Neural crest cell (in vitro differentiated cells): ENCODE measurements at regions not wholly inside any gene's neighbourhood (a gene's known extent, or its start where the extent isn't known, plus 50 kb on each side); places are given as distances from the start of the nearest gene placed in this dataset.
"Not testable (repeated sequence)": the region's sequence is repeated elsewhere in the genome, so short reads cannot be mapped to it uniquely, and the experiment has no call there.

ENCODE experiments used
- DNase-seq: peaks from one replicate; pipeline ENCODE4 v3.0.0; 2021; ENCODE audit warnings: low read depth, mixed read lengths, low spot score
- H3K27ac Mint-ChIP-seq: one replicate; pipeline ENCODE4 v1.8.0; 2021; ENCODE audit warnings: mild to moderate bottlenecking, mixed read lengths; ENCODE audit not compliant: unreplicated experiment
- H3K27me3 Mint-ChIP-seq: 2 replicates; pipeline ENCODE4 v1.8.0; 2021; ENCODE audit warnings: low read depth, mild to moderate bottlenecking, mixed read lengths
- H3K36me3 Mint-ChIP-seq: 2 replicates; pipeline ENCODE4 v1.8.0; 2021; ENCODE audit warnings: low read depth, mild to moderate bottlenecking, mixed read lengths
- H3K4me1 Mint-ChIP-seq: 2 replicates; pipeline ENCODE4 v1.8.0; 2021; ENCODE audit warnings: mixed read lengths
- H3K4me3 Mint-ChIP-seq: one replicate; pipeline ENCODE4 v1.8.0; 2021; ENCODE audit warnings: mild to moderate bottlenecking, mixed read lengths
- H3K9me3 Mint-ChIP-seq: 2 replicates; pipeline ENCODE4 v1.8.0; 2021; ENCODE audit warnings: mixed read lengths
- TF ChIP-seq, protein P1 (sequence below): fragments of 200-600 bp; sonication (generic); conservative IDR thresholded peaks from 2 replicates; pipeline ENCODE4 v1.5.0; 2021; ENCODE audit warnings: antibody characterized with exemption, mild to moderate bottlenecking

DNA sequence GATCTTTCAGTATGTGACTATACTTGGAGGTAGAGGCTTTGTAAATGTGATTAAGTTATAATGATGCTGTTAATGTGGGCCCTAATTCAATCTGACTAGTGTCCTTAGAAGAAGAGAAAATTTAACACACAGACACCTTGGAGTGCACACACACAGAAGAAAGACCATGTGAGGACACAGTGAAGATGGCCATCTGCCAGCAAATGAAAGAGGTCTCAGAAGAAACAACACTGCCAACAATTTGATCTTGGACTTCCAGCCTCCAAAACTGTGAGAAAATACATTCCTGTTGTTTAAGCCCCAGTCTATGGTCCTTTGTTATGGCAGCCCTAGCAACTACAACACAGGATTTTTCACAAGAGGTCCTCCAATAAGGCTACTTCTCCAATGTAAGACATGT, 120.9 kb upstream of the ABCB5 start:
- Mint-ChIP-seq H3K4me1 (no peaks in the 10 kb centered on the region), H3K9me3 (peaks cover 22% of the 10 kb centered on the region), H3K4me3 (no peak overlapping the region), H3K27ac (no peak overlapping the region), H3K27me3 (no peaks in the 10 kb centered on the region), H3K36me3 (peaks cover 12% of the 10 kb centered on the region)
- no peak for DNase-seq
- TF ChIP-seq, protein P1, sequence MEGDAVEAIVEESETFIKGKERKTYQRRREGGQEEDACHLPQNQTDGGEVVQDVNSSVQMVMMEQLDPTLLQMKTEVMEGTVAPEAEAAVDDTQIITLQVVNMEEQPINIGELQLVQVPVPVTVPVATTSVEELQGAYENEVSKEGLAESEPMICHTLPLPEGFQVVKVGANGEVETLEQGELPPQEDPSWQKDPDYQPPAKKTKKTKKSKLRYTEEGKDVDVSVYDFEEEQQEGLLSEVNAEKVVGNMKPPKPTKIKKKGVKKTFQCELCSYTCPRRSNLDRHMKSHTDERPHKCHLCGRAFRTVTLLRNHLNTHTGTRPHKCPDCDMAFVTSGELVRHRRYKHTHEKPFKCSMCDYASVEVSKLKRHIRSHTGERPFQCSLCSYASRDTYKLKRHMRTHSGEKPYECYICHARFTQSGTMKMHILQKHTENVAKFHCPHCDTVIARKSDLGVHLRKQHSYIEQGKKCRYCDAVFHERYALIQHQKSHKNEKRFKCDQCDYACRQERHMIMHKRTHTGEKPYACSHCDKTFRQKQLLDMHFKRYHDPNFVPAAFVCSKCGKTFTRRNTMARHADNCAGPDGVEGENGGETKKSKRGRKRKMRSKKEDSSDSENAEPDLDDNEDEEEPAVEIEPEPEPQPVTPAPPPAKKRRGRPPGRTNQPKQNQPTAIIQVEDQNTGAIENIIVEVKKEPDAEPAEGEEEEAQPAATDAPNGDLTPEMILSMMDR, result no peak

DNA sequence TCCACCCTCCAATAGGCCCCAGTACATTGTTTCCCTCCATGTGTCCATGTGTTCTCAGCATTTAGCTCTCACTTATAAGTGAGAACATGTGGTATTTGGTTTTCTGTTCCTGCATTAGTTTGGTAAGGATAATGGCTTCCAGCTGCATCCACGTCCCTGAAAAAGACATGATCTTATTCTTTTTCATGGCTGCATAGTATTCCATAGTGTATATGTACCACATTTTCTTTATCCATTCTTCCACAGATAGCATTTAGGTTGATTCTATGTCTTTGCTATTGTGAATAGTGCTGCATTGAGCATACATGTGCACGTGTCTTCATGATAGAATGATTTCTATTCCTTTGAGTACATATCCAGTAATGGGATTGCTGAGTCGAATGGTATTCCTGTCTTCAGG, 114.0 kb upstream of the ABCB5 start:
- not testable (repeated sequence) for H3K4me3 Mint-ChIP-seq, H3K4me1 Mint-ChIP-seq, DNase-seq, H3K27ac Mint-ChIP-seq, H3K27me3 Mint-ChIP-seq
- peaks cover 21% of the 10 kb centered on the region for H3K9me3 Mint-ChIP-seq
- peaks cover 17% of the 10 kb centered on the region for H3K36me3 Mint-ChIP-seq

DNA sequence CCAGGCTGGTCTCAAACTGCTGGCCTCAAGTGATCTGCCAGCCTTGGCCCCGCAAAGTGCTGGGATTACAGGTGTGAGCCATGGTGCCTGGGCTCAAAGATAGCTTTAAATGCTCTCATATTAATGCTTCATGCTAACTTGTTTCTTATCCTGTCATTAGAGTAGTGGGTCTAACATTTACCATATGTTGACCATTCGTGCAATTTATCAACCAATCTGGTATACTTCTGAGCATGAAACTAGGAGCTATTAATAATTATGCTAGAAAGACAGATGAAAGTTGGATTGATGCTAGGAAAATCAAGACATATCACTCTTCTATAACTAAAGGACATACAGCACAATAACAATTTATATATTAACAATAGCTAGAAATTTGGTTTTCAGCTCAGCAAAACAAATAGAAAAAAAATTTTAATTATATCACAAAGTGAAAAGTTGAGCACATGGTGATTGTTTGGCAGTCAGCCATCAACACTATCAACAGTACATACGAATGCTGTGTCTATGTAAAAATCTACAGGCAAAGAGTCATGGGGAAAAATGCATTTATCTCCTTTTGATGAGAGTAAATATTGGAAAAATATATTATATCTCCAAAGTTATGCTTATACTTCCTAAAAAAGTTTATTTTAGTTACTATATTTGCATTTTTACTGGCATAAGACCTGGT, 112.1 kb upstream of the ABCB5 start:
- peaks cover 15% of the 10 kb centered on the region for H3K36me3 Mint-ChIP-seq
- DNase-seq, result no peak
- H3K4me3 Mint-ChIP-seq, result no peak overlapping the region
- H3K4me1 Mint-ChIP-seq, result no peaks in the 10 kb centered on the region
- H3K27me3 Mint-ChIP-seq, result no peaks in the 10 kb centered on the region
- TF ChIP-seq, protein P1, result no peak
- H3K27ac Mint-ChIP-seq, result no peak overlapping the region
- peaks cover 13% of the 10 kb centered on the region for H3K9me3 Mint-ChIP-seq

DNA sequence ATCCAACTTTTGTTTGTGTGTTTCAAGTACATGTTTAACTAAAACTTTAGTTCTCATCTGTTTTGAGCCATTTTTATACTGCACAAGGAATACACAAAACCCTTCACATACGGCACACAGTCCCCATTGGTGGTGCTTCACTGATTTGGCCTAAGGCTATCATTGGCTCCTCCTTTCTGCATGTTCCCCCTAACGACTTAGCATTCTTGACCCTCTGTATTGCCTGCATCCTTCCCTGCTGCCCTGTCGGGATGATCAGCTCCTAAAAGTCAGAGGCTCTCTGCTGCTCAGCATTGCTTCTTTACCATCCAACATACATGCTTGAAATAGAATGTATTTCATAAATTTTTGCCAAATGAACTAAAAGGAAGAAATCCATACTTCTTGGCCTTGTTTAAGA, 111.4 kb upstream of the ABCB5 start:
- Mint-ChIP-seq H3K36me3 (peaks cover 12% of the 10 kb centered on the region), H3K4me3 (no peak overlapping the region), H3K27me3 (no peaks in the 10 kb centered on the region), H3K4me1 (no peaks in the 10 kb centered on the region), H3K27ac (no peak overlapping the region), H3K9me3 (peaks cover 11% of the 10 kb centered on the region)
- DNase-seq, result no peak
- TF ChIP-seq, protein P1, result no peak

DNA sequence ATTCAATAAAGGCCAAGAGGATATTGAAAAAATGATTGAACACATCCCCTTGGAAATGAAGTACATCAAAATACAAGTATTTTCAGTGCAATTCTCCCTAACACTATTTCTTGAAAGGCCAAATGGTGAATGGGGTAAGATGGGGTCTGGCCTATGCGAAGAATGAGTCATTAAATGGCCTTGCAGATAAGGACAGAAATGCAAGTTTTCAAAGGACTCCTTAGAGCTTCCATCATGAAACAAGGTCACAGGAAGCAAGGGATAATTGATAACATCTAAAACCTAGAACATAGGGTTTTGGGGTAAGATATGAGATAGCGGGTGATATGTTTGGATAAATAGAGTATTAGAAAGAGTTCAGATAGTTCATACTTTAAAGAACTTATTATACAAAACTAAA, 109.3 kb upstream of the ABCB5 start:
- Mint-ChIP-seq H3K27ac (no peak overlapping the region), H3K4me1 (peaks cover 4% of the 10 kb centered on the region), H3K4me3 (no peak overlapping the region), H3K27me3 (no peaks in the 10 kb centered on the region), H3K36me3 (peaks cover 5% of the 10 kb centered on the region), H3K9me3 (no peaks in the 10 kb centered on the region)
- DNase-seq, result no peak
- TF ChIP-seq, protein P1, result no peak

DNA sequence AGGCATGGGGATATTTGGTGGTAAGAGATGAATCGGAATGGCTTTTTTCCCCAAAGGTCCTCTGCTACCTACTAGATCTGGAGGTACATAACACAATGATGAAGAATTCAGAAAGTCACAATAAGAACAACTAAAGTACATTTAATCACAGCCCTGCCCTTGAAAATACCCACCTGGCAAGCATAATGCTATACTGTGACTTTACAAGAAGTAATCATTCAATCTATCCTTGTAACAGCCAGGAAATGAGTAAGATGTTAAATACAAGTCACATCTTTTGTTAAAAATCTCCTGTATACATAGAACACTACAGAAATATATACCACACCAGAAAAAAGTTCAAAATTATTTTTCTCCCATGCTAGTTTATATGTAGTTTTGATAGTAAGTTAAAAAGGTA, 108.3 kb upstream of the ABCB5 start:
- Mint-ChIP-seq H3K9me3 (no peaks in the 10 kb centered on the region), H3K4me3 (no peak overlapping the region), H3K36me3 (no peaks in the 10 kb centered on the region), H3K4me1 (peaks cover 4% of the 10 kb centered on the region), H3K27ac (no peak overlapping the region), H3K27me3 (no peaks in the 10 kb centered on the region)
- TF ChIP-seq, protein P1, result no peak
- no peak for DNase-seq
